A673 (cell line): ENCODE measurements at regions not wholly inside any gene's neighbourhood (a gene's known extent, or its start where the extent isn't known, plus 50 kb on each side); places are given as distances from the start of the nearest gene placed in this dataset.
A peak's percentile ranks its signal among the peaks of the same experiment; 100 is the strongest.

ENCODE experiments used
- BruUV-seq: library from RNA; stranded (reverse); fragments of 400-500 nt; replicated peaks from 2 replicates; lab custom pipeline; 2021; lab: Mats Ljungman, UMichigan
- CTCF ChIA-PET: fragments of 300-600 bp; sonication (Branson Sonifier 250); formaldehyde crosslinking; loops from one replicate; lab custom pipeline; 2022; ENCODE audit warnings: antibody characterized with exemption; lab: Charles Lee
- POLR2A ChIA-PET: fragments of 300-600 bp; sonication (Branson Sonifier 250); formaldehyde crosslinking; loops from one replicate; lab custom pipeline; 2022; ENCODE audit warnings: antibody characterized with exemption; ENCODE audit not compliant: low non-redundant PET; lab: Charles Lee
- DNase-seq: peaks from one replicate; pipeline ENCODE4 v3.0.0-alpha.2; 2015; ENCODE audit warnings: low spot score
- H3K27ac ChIP-seq: fragments of 200-600 bp; sonication (generic); 2 replicates; pipeline ENCODE4 v1.5.1; 2016; ENCODE audit warnings: mixed run types, low read depth, mild to moderate bottlenecking, mixed read lengths, antibody characterized with exemption, low read length; ENCODE audit not compliant: poor library complexity, severe bottlenecking
- H3K27me3 ChIP-seq: fragments of 200-600 bp; sonication (generic); replicated peaks from 2 replicates; pipeline ENCODE4 v1.6.1; 2017; ENCODE audit warnings: mixed run types, low read depth, mild to moderate bottlenecking, mixed read lengths, antibody characterized with exemption, low read length; ENCODE audit not compliant: insufficient read depth, poor library complexity
- H3K36me3 ChIP-seq: fragments of 200-600 bp; sonication (generic); 2 replicates; pipeline ENCODE4 v1.6.1; 2016; ENCODE audit warnings: mixed run types, mild to moderate bottlenecking, mixed read lengths, antibody characterized with exemption, low read length; ENCODE audit not compliant: insufficient read depth, poor library complexity, severe bottlenecking
- H3K4me1 ChIP-seq: fragments of 200-600 bp; sonication (generic); 2 replicates; pipeline ENCODE4 v1.6.1; 2017; ENCODE audit warnings: mixed run types, mild to moderate bottlenecking, mixed read lengths, antibody characterized with exemption, low read length; ENCODE audit not compliant: insufficient read depth, poor library complexity, severe bottlenecking
- H3K4me3 ChIP-seq: fragments of 200-600 bp; sonication (generic); 2 replicates; pipeline ENCODE4 v1.5.1; 2016; ENCODE audit warnings: low read depth, mixed run types, mild to moderate bottlenecking, mixed read lengths, low read length; ENCODE audit not compliant: poor library complexity, severe bottlenecking
- H3K9me3 ChIP-seq: fragments of 200-600 bp; sonication (generic); 2 replicates; pipeline ENCODE4 v1.6.1; 2016; ENCODE audit warnings: mixed run types, low read depth, mild to moderate bottlenecking, mixed read lengths, antibody characterized with exemption, low read length; ENCODE audit not compliant: poor library complexity, severe bottlenecking
- EZH2 ChIP-seq: fragments of 200-600 bp; sonication (generic); IDR thresholded peaks from 2 replicates; pipeline ENCODE4 v1.6.1; 2017; ENCODE audit warnings: borderline replicate concordance, low read depth, mild to moderate bottlenecking, mixed read lengths, antibody characterized with exemption, low read length; ENCODE audit not compliant: poor library complexity, severe bottlenecking
- intact Hi-C: fragments of 100-400 bp; cut with micrococcal nuclease; formaldehyde crosslinking; loops from one replicate; pipeline ENCODE4 v1.10.0; 2022; ENCODE audit not compliant: unreplicated experiment
- TF ChIP-seq, protein P1 (sequence below): fragments of 300-800, 200-600 bp; sonication (generic); conservative IDR thresholded peaks from 2 replicates; pipeline ENCODE4 v1.5.1; 2017; ENCODE audit warnings: low read depth, mild to moderate bottlenecking, antibody characterized with exemption, low read length, moderate library complexity, mixed read lengths

GRCh38 chr3:103906304-103906703, 1460.4 kb upstream of the ALCAM start:
- no peak for TF ChIP-seq EZH2
- TF ChIP-seq, protein P1, sequence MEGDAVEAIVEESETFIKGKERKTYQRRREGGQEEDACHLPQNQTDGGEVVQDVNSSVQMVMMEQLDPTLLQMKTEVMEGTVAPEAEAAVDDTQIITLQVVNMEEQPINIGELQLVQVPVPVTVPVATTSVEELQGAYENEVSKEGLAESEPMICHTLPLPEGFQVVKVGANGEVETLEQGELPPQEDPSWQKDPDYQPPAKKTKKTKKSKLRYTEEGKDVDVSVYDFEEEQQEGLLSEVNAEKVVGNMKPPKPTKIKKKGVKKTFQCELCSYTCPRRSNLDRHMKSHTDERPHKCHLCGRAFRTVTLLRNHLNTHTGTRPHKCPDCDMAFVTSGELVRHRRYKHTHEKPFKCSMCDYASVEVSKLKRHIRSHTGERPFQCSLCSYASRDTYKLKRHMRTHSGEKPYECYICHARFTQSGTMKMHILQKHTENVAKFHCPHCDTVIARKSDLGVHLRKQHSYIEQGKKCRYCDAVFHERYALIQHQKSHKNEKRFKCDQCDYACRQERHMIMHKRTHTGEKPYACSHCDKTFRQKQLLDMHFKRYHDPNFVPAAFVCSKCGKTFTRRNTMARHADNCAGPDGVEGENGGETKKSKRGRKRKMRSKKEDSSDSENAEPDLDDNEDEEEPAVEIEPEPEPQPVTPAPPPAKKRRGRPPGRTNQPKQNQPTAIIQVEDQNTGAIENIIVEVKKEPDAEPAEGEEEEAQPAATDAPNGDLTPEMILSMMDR = no peak
- no peaks in the 10 kb centered on the region for H3K27me3 ChIP-seq
- POLR2A ChIA-PET = no interaction called here
- BruUV-seq = no TSS peak
- CTCF ChIA-PET = no interaction called here
- peak overlapping the region; percentile 67 for H3K27ac ChIP-seq
- H3K9me3 ChIP-seq = no peaks in the 10 kb centered on the region
- intact Hi-C loops = loop anchor here (10.0 kb wide), 1 partner anchor 412 kb away; no protein-coding TSS in a partner anchor
- peaks cover 22% of the 10 kb centered on the region for H3K4me1 ChIP-seq
- peak; percentile 65 for DNase-seq
- H3K4me3 ChIP-seq = peak overlapping the region; percentile 9
- no peaks in the 10 kb centered on the region for H3K36me3 ChIP-seq

DNA sequence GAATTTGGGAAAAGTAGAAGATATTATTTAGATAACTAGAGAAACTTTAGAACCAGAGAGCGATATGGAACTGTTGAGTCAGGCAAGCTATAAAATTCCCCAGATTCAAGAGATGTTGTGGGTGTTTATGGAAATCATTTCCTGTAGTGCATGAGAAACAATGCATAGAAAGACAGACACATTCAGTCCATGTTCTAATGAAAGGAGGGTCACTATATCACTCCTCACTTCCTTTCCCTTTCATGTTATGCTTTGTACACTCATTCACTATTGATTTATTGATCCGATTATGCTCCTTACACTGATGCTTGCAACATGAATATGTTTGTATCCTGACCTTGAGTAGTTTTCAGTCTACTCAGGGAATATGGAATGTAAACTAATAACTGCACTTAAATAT, 1459.9 kb upstream of the ALCAM start:
- ChIA-PET CTCF (no interaction called here), POLR2A (no interaction called here)
- Histone ChIP-seq H3K4me3 (peak overlapping the region; percentile 9), H3K27me3 (no peaks in the 10 kb centered on the region), H3K36me3 (no peaks in the 10 kb centered on the region), H3K4me1 (peaks cover 22% of the 10 kb centered on the region), H3K9me3 (no peaks in the 10 kb centered on the region), H3K27ac (peak overlapping the region; percentile 67)
- TF ChIP-seq EZH2 = no peak
- TF ChIP-seq, protein P1 = no peak
- peak; percentile 85 for DNase-seq
- BruUV-seq = no TSS peak
- intact Hi-C loops = loop anchor here (10.0 kb wide), 1 partner anchor 412 kb away; no protein-coding TSS in a partner anchor

DNA sequence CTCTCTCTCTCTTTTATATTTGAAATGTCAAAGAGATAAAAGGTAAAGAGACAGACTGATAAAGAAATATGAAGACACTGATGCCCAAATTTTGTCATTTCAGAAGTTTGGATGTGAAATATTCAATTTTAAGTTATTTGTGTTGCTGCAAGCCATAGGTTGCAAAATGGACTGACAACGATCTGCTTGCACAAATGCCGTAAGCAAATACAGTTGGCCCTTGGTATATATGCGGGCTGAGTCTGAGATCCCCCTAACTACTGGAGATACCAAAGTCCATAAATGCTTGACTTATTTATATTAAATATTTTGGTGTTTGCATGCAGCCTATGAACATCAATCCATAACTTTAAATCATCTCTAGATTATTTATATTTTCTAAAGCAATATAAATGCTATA, 1459.1 kb upstream of the ALCAM start:
- Histone ChIP-seq H3K4me3 (no peak overlapping the region), H3K4me1 (peaks cover 22% of the 10 kb centered on the region), H3K27me3 (no peaks in the 10 kb centered on the region), H3K27ac (peak overlapping the region; percentile 67), H3K9me3 (no peaks in the 10 kb centered on the region), H3K36me3 (no peaks in the 10 kb centered on the region)
- TF ChIP-seq EZH2 = no peak
- TF ChIP-seq, protein P1 = no peak
- no TSS peak for BruUV-seq
- CTCF ChIA-PET = no interaction called here
- intact Hi-C loops = loop anchor here (10.0 kb wide), 1 partner anchor 413 kb away; no protein-coding TSS in a partner anchor
- DNase-seq = no peak
- POLR2A ChIA-PET = no interaction called here
